Activated T-cell treated with anti-CD3 and anti-CD28 coated beads for 24 hours (primary cell): ENCODE measurements at regions not wholly inside any gene's neighbourhood (a gene's known extent, or its start where the extent isn't known, plus 50 kb on each side); places are given as distances from the start of the nearest gene placed in this dataset.
"Not testable (repeated sequence)": the region's sequence is repeated elsewhere in the genome, so short reads cannot be mapped to it uniquely, and the experiment has no call there.

Experiments used
- DNase-seq: peaks from one replicate; pipeline ENCODE4 v3.0.0-alpha.2; 2020; ENCODE audit warnings: low read depth

DNA sequence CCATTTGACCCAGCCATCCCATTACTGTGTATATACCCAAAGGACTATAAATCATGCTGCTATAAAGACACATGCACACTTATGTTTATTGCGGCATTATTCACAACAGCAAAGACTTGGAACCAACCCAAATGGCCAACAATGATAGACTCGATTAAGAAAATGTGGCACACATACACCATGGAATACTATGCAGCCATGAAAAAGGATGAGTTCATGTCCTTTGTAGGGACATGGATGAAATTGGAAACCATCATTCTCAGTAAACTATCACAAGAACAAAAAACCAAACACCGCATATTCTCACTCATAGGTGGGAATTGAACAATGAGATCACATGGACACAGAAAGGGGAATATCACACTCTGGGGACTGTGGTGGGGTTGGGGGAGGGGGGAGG, 242.7 kb upstream of the FOXF1 start:
- not testable (repeated sequence) for DNase-seq

- no peak for DNase-seq
Observed at GRCh38 chr16:86270696-86271095, 239.6 kb upstream of the FOXF1 start.

DNA sequence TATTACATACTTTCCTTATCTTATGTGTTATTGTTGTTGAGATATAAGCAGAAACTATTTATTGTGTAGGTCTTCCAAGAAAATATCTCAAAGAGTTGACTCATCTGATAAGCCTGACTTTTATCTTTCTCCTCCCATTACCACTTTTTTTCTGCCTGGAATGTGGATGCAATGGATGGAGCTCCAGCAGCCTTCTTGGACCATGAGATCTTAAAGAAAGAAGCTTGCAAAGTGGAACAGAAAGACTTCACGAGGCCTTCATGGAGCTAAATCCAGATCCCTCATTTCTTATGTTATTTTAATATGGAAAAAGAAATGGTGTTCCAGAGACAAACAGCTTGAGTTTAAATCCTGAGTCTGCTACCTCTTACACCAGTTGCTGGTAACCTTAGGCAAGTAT, 237.6 kb upstream of the FOXF1 start:
- no peak for DNase-seq

- no peak for DNase-seq
Observed at GRCh38 chr16:86277221-86277620, 233.1 kb upstream of the FOXF1 start.

- not testable (repeated sequence) for DNase-seq
Observed at GRCh38 chr16:86277859-86278258, 232.5 kb upstream of the FOXF1 start.

DNA sequence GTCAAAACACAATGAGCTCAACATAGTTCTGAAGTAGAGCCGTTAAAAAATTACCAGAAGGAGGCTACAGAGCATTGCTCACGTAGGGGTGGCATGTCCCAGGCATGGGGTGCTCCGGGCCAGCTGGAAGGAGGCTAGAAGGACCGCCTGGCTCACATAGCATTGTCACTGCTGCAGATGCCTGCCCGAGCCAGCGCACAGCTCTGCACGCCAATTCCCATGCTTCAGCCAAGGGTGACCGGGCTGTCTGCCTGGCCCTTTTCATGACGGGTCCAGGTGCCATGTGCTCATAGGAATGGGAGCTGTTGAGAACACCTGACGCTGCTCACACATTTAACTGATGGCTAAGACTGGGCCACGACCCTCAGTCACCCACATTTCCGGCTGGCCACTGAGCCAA, 228.9 kb upstream of the FOXF1 start:
- no peak for DNase-seq

GRCh38 chr16:86283944-86284343, 226.4 kb upstream of the FOXF1 start:
- DNase-seq: no peak

GRCh38 chr16:86285421-86285820, 224.9 kb upstream of the FOXF1 start:
- no peak for DNase-seq

DNA sequence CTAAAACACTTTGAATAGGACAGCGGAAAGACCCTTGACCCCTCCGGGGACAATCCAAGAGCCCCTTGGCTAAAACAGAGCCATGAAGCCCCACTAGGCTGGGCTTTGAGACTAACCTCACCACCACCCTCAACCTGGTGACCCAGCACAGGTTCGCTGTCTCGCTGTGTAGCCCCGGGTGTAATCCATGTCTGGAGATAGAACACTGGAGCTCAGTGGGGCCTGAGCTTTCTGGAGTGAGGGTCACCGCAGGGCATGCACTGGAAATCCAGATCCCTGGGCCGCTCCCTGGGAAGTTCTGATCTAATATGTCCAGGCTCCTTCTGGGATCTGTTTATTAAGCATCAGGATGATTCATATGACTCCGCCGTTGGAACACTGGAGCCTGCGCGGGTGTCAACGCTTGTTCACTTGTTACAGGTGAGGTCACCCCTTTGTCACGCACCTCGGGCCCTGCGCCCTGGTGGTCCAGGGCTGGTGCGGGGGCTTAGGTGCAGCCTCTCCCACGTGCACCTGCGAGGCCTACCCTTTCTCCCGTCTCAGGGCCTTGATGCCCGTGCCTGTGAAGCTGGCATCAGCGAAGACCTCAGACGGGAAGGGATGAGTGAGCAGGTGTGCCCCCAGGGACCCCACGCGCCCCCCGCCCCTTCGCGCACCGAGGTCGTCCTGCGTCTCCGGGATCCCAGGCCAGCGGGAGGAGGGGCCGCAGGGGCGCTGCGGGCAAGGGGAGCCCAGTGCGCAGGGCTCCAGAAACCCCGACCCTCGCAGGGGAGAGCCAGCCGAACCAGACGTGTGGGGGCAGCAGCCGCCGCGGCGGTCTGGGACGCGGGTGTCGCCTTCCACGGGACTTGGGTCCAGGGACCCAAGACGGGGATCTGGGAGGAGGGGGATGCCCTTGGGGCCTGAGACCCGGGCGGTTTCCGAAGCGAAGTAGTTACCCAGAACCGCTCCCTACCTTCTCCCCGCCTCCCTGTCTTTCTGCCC, 224.1 kb upstream of the FOXF1 start:
- DNase-seq: no peak

DNA sequence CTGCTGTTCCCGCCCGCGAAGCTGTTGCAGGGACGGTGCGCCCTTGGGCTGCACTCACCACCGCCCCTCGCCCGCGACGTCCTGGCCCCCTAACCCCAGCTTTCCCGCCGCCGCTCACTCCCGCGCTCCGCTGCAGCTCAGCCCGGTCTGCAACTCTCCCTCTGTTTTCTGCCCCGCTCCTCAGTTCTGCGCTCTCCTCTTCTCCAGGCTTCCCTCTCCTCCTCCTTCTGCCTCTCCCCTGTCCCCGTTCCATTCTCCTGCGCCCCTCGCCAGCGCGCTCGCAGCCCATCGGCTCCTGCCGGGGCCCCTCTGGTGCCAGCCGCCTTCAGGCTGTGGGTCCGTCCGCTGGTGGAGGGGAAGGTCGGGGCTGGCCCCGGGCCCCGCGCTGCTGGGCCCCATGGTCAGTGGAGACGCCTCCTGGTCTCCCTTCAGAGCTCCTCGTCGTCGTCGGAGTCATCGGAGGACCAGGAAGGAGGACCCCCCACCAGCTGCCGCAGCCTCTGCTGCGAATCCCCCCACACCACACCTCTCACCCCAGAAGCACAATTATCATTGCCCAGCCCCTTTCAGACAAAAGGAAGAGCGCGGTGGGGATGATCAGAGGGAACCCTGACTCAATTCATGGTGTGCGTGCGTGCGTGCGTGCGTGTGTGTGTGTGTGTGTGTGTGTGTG, 223.2 kb upstream of the FOXF1 start:
- no peak for DNase-seq

- no peak for DNase-seq
Observed at GRCh38 chr16:86287664-86288201, 222.6 kb upstream of the FOXF1 start.

- no peak for DNase-seq
Observed at GRCh38 chr16:86288716-86289294, 221.5 kb upstream of the FOXF1 start.

DNA sequence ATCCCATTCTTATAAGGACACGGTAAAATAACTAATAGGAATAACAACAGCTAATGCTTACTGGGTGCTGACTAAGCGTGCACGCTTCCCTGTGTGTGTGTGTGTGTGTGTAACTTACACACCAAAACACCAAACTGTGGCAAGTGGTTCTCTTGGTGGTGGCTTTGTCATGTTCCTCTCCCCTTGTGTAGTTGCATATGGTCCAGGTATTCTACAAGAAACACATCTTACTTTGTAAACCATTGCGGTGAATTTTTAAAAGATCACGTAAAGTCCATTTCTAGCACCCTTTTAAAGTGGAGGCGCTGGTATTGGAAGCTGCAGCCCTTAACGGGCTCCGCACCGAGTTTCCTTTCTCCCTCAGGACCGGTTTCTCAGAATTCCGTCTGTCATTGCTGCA, 221.0 kb upstream of the FOXF1 start:
- DNase-seq: no peak

- no peak for DNase-seq
Observed at GRCh38 chr16:86289907-86290306, 220.4 kb upstream of the FOXF1 start.

GRCh38 chr16:86291491-86291890, 218.8 kb upstream of the FOXF1 start:
- DNase-seq: no peak

GRCh38 chr16:86292171-86292775, 218.1 kb upstream of the FOXF1 start:
- no peak for DNase-seq

- no peak for DNase-seq
Observed at GRCh38 chr16:86292942-86293341, 217.4 kb upstream of the FOXF1 start.

DNA sequence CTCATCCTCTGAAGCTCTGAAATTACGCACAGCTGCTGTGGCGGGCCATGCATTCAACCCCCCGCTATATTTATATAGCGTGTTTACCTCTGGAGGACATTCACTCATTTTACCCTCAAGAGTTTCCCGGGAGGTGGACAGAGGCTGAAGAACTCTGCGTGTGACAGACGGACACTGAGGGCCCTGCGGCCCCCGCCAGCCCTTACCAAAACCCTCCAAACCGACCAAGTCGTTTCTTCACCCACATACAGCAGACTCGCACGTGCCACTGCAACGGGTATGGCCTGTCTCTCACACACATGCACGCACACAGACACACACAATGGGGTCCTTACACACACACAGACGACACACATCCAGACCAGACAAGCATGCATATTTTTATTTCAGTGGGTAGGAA, 216.4 kb upstream of the FOXF1 start:
- DNase-seq: no peak

DNA sequence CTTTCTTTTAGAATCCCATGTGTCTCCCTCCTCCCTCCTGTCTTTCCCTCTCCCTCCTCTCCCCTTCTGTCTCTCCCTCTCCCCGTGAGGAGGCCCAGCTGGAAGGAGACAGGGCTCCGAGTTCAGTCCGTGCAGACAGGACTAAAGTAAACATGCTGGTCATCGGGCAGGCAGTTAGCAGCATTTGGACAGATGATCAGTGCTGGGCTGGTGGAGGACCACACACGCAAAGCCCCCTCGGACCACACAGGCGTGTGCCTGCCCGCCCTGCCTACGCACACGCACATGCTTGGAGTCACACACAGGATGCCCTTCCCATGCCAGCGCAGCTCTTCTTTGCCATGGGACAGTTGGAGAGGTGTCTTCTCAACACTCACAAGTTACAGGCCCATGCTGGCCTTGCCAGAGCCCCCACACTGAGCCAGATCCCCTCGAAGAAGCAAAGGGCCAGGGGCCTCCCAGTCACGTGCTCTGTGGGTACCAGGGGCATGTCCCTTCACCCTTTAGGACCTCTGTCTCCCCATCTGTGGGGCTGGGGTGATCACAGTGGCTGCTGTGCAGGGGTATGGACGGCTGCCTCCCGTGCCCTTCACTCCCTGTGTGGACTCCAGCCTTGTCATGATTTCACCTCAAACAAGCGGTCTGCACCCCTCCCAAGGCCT, 215.7 kb upstream of the FOXF1 start:
- DNase-seq: no peak

- DNase-seq: no peak
Observed at GRCh38 chr16:86296256-86296655, 214.1 kb upstream of the FOXF1 start.

- DNase-seq: no peak
Observed at GRCh38 chr16:86297391-86297790, 212.9 kb upstream of the FOXF1 start.
